Fibroblast of villous mesenchyme (primary cell): ENCODE measurements at regions not wholly inside any gene's neighbourhood (a gene's known extent, or its start where the extent isn't known, plus 50 kb on each side); places are given as distances from the start of the nearest gene placed in this dataset.

Source experiments
- DNase-seq: peaks from one replicate; pipeline ENCODE4 v3.0.0-alpha.2; 2010; ENCODE audit warnings: low read depth
- H3K4me3 ChIP-seq: 2 replicates; pipeline ENCODE4 v1.5.1; 2011; ENCODE audit warnings: low read depth, mild to moderate bottlenecking, low read length
- CTCF ChIP-seq: IDR thresholded peaks from 2 replicates; pipeline ENCODE4 v1.5.1; 2012; ENCODE audit warnings: low read depth, mild to moderate bottlenecking, low read length; ENCODE audit not compliant: insufficient read depth

GRCh38 chr6:40792183-40792582 is 205.0 kb upstream of the LRFN2 start:
- no peak overlapping the region for H3K4me3 ChIP-seq
- no peak for DNase-seq
- TF ChIP-seq CTCF = no peak

GRCh38 chr6:40791004-40791403 is 203.8 kb upstream of the LRFN2 start:
- H3K4me3 ChIP-seq = no peak overlapping the region
- DNase-seq = no peak
- no peak for TF ChIP-seq CTCF

GRCh38 chr6:40788661-40789655 is 201.8 kb upstream of the LRFN2 start:
- no peak overlapping the region for H3K4me3 ChIP-seq
- no peak for DNase-seq
- no peak for TF ChIP-seq CTCF

GRCh38 chr6:40782355-40782754 is 195.2 kb upstream of the LRFN2 start:
- DNase-seq = no peak
- no peak for TF ChIP-seq CTCF
- H3K4me3 ChIP-seq = no peak overlapping the region

- TF ChIP-seq CTCF = no peak
- no peak for DNase-seq
- H3K4me3 ChIP-seq = no peak overlapping the region
Measured at GRCh38 chr6:40780637-40781036, 193.5 kb upstream of the LRFN2 start.

- peak; percentile 22 for DNase-seq
- no peak overlapping the region for H3K4me3 ChIP-seq
- TF ChIP-seq CTCF = no peak
Measured at GRCh38 chr6:40779409-40779808, 192.2 kb upstream of the LRFN2 start.
